MCF 10A (cell line): ENCODE measurements at regions not wholly inside any gene's neighbourhood (a gene's known extent, or its start where the extent isn't known, plus 50 kb on each side); places are given as distances from the start of the nearest gene placed in this dataset.

Experiments
- BruUV-seq: library from RNA; stranded (reverse); fragments of 400-500 nt; replicated peaks from 2 replicates; lab custom pipeline; 2021; lab: Mats Ljungman, UMichigan
- CTCF ChIA-PET: fragments of 300-600 bp; sonication (Branson Sonifier 250); formaldehyde crosslinking; extraction: SDS; loops from one replicate; lab custom pipeline; 2021; ENCODE audit warnings: antibody characterized with exemption, inconsistent platforms; lab: Yijun Ruan, JAX
- POLR2A ChIA-PET: fragments of 300-600, 350-650 bp; sonication (Branson Sonifier 250); formaldehyde crosslinking; extraction: SDS; loops from one replicate; lab custom pipeline; 2020; ENCODE audit warnings: antibody characterized with exemption, inconsistent platforms; lab: Yijun Ruan, JAX
- DNase-seq: peaks from one replicate; pipeline ENCODE4 v3.0.0-alpha.2; 2018; ENCODE audit not compliant: unreplicated experiment
- H3K27ac Mint-ChIP-seq: one replicate; pipeline ENCODE4 v1.8.0; 2022; ENCODE audit warnings: mild to moderate bottlenecking, low read depth, mixed read lengths; ENCODE audit not compliant: unreplicated experiment
- H3K27me3 Mint-ChIP-seq: one replicate; pipeline ENCODE4 v1.8.0; 2022; ENCODE audit warnings: mixed read lengths; ENCODE audit not compliant: insufficient read depth, unreplicated experiment
- H3K36me3 Mint-ChIP-seq: one replicate; pipeline ENCODE4 v1.8.0; 2022; ENCODE audit warnings: mild to moderate bottlenecking, moderate library complexity, mixed read lengths; ENCODE audit not compliant: insufficient read depth, unreplicated experiment
- H3K4me1 Mint-ChIP-seq: one replicate; pipeline ENCODE4 v1.8.0; 2022; ENCODE audit warnings: mixed read lengths; ENCODE audit not compliant: insufficient read depth, unreplicated experiment
- H3K4me3 Mint-ChIP-seq: one replicate; pipeline ENCODE4 v1.8.0; 2022; ENCODE audit warnings: mild to moderate bottlenecking, moderate library complexity, mixed read lengths; ENCODE audit not compliant: unreplicated experiment
- H3K9me3 Mint-ChIP-seq: one replicate; pipeline ENCODE4 v1.8.0; 2022; ENCODE audit warnings: mixed read lengths; ENCODE audit not compliant: unreplicated experiment
- intact Hi-C: fragments of 100-400 bp; cut with micrococcal nuclease; formaldehyde crosslinking; loops from 2 replicates; pipeline ENCODE4 v1.14.1; 2022
- TF ChIP-seq, protein P1 (sequence below): fragments of 200-600 bp; IDR thresholded peaks from one replicate; pipeline ENCODE4 v1.8.0; 2022; ENCODE audit warnings: antibody characterized with exemption, mild to moderate bottlenecking; ENCODE audit not compliant: unreplicated experiment

DNA sequence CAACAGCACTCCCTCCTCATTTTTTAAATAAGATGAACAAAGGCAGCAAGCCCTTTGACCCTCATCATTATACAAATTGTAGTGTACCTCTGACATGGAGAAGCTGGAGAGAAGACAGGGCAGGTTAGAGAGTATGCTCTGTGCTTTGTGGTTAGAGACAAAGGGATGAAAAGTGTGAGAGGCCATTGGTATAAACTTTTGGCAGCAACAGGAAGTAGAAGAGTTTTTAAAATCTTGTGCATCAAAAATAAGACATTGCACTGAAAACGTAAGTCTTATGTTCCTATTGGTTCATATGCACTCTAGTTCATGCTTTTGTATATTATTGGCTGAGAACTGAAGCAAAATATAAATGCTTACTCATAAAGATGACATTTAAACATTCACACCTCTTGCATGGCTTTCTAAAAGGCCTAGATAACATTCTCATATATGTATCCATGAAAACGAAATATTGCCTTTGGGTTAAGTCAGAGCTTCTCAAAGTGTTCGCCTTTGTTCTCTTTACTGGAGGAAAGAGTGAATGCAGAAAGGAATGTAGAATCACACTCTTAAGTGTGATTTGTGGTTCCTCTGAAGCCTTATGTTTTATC is 158.0 kb downstream of the PALM2AKAP2 start:
- Mint-ChIP-seq H3K36me3 (no peaks in the 10 kb centered on the region), H3K27ac (no peak overlapping the region), H3K9me3 (no peaks in the 10 kb centered on the region), H3K4me1 (no peaks in the 10 kb centered on the region), H3K4me3 (no peak overlapping the region), H3K27me3 (no peaks in the 10 kb centered on the region)
- ChIA-PET POLR2A (interaction anchor here (0.5 to 1.0 kb wide), 2 partner anchors 12 to 207 kb away, joined by 3 read pairs; no protein-coding TSS in a partner anchor), CTCF (interaction anchor here (1.0 kb wide), 1 partner anchor 31 kb away, joined by 3 read pairs; no protein-coding TSS in a partner anchor)
- intact Hi-C loops = no loop called here
- no peak for DNase-seq
- no TSS peak for BruUV-seq
- TF ChIP-seq, protein P1, sequence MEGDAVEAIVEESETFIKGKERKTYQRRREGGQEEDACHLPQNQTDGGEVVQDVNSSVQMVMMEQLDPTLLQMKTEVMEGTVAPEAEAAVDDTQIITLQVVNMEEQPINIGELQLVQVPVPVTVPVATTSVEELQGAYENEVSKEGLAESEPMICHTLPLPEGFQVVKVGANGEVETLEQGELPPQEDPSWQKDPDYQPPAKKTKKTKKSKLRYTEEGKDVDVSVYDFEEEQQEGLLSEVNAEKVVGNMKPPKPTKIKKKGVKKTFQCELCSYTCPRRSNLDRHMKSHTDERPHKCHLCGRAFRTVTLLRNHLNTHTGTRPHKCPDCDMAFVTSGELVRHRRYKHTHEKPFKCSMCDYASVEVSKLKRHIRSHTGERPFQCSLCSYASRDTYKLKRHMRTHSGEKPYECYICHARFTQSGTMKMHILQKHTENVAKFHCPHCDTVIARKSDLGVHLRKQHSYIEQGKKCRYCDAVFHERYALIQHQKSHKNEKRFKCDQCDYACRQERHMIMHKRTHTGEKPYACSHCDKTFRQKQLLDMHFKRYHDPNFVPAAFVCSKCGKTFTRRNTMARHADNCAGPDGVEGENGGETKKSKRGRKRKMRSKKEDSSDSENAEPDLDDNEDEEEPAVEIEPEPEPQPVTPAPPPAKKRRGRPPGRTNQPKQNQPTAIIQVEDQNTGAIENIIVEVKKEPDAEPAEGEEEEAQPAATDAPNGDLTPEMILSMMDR = no peak

GRCh38 chr9:109939698-109940342 is 159.8 kb downstream of the PALM2AKAP2 start:
- Mint-ChIP-seq H3K27ac (no peak overlapping the region), H3K4me1 (no peaks in the 10 kb centered on the region), H3K9me3 (no peaks in the 10 kb centered on the region), H3K4me3 (no peak overlapping the region), H3K27me3 (no peaks in the 10 kb centered on the region), H3K36me3 (no peaks in the 10 kb centered on the region)
- TF ChIP-seq, protein P1 = no peak
- no TSS peak for BruUV-seq
- DNase-seq = no peak
- intact Hi-C loops = no loop called here
- ChIA-PET POLR2A (no interaction called here), CTCF (no interaction called here)

DNA sequence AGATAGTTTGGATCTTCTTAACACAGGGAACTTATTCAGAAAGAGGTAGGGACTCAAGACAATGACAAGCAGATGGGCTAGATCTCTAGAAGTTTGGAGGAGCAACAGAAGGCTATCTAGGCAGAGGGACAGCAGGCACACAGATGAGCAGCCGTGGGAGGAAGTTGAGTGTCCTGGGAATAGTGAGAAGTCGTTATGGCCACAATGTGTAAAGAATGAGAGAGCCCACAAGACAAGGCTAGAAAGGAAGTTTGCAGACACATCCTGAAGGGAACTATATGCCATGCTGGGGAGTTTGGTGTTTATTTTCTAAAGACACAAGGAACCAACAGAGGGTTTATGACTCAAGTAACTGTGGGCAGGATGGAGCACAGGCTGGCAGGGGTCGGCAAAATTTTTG is 160.6 kb downstream of the PALM2AKAP2 start:
- Mint-ChIP-seq H3K9me3 (no peaks in the 10 kb centered on the region), H3K4me1 (no peaks in the 10 kb centered on the region), H3K27ac (no peak overlapping the region), H3K27me3 (no peaks in the 10 kb centered on the region), H3K4me3 (no peak overlapping the region), H3K36me3 (no peaks in the 10 kb centered on the region)
- ChIA-PET CTCF (no interaction called here), POLR2A (no interaction called here)
- no peak for DNase-seq
- no TSS peak for BruUV-seq
- intact Hi-C loops = no loop called here
- TF ChIP-seq, protein P1 = no peak

DNA sequence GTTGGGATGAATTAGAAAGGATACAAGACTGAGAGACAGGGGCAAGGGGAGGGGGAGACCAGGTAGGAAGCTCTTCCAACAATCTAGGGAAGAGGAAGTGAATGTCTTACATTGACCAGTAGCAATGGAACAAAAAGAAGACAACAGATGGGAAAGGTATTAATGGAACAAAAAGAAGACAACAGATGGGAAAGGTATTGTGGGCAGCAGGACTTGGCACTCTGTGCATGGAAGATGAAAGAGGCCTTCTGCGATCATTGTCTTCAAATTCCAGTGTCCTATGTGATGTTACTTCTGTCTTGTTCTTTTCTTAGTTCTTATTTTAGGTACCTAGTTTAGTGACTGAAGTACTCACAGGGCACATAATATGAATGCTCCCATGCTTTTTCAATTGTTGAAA is 161.8 kb downstream of the PALM2AKAP2 start:
- no peaks in the 10 kb centered on the region for H3K4me1 Mint-ChIP-seq
- TF ChIP-seq, protein P1 = no peak
- ChIA-PET POLR2A (no interaction called here), CTCF (no interaction called here)
- H3K27me3 Mint-ChIP-seq = no peaks in the 10 kb centered on the region
- no peak for DNase-seq
- H3K36me3 Mint-ChIP-seq = no peaks in the 10 kb centered on the region
- intact Hi-C loops = no loop called here
- no peak overlapping the region for H3K27ac Mint-ChIP-seq
- H3K4me3 Mint-ChIP-seq = no peak overlapping the region
- H3K9me3 Mint-ChIP-seq = no peaks in the 10 kb centered on the region
- no TSS peak for BruUV-seq
